SKM-1 (cell line): ENCODE measurements at regions not wholly inside any gene's neighbourhood (a gene's known extent, or its start where the extent isn't known, plus 50 kb on each side); places are given as distances from the start of the nearest gene placed in this dataset.

Source experiments
- DNase-seq: peaks from one replicate; lab custom pipeline; 2025; ENCODE audit not compliant: unreplicated experiment; lab: John Stamatoyannopoulos, UW

DNA sequence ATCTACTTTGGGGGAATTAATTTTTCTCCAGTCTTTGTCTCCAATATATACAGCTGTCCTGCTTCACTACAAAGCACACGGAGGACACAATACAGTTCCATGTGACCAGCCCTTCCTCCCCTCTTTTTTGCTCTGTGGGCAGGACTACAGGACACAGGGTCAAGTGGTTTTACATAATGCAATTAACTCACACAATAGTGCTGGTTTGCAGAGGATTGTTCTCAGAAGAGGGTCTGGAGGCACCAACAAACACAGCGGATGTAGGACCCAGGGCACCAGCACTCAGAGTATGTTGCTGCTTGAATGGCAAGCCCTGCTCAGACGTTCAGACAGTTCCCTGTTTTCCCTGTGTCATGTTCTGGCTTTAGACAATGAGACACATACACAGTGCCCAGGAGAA is 52.0 kb upstream of the NPTX2 start:
- DNase-seq: no peak

DNA sequence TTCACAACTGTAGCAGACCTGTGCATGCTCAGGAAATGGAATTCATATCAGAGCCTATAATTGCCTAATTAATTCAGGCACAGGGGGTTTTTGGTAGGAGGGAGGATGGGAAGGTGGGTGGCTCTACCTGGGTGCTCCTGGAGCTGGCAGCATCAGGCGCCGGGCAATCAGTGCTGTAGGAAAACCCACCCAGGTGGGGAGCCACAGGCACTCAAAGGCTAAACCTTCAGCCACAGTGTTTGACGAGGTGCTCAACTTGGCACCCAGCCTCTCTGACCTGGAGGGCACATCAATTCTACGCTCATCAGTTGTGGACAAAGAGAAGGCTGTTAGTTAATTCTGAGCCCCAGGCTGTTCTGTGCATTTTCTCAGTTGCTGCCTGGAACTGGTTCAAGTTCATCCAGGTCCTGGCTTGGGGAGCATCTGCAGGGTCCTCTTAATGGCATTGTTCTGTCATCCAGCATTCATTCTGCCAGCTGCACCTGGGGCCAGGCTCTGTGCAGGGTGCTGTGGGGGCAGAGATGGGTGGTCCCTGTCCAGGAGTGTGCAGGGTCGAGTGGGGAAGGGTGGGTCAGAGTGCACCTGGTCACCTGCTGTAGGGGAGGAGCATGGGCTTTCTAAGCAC is 54.1 kb upstream of the NPTX2 start:
- no peak for DNase-seq

DNA sequence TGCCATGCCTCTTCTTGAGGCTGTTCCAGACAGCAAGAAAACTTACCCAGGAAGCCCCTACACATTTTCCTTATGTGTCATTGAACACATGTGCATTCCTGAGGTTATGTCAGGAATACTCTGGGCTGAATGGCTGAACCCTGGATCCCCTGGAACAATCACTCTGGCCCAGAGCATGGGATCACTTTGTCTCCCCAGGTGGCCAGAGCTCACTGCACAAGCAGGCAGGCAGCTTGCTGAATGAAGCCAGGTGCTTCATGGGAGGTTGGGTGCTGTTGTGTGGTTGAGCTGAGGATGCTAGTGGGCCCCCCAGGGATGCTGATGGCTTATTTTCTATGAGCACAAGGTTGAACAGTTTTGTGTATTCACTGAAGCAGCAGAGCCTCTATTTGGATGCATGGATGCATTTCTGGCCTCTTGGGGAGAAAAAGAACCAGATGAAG is 54.7 kb upstream of the NPTX2 start:
- DNase-seq: no peak

DNA sequence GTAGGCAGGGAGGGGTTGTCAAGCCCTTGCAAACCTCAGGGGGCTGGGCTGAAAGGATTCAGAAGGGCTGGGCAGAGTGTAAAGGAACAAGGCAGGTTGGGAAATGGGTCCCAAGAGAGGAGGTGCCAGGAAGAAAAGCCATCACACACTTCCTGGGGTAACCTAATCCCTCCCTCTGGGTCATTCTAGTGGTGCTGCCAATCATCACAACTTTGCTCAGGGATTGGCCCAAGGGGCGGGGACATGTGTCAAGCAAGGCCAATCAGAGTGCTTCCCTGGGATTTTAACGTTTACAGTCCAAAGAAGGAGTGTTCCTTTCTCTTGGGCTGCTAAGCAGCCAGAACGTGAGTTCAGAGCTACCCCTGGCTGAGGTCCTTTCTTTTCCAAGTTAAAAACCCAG is 57.1 kb upstream of the NPTX2 start:
- DNase-seq: no peak

DNA sequence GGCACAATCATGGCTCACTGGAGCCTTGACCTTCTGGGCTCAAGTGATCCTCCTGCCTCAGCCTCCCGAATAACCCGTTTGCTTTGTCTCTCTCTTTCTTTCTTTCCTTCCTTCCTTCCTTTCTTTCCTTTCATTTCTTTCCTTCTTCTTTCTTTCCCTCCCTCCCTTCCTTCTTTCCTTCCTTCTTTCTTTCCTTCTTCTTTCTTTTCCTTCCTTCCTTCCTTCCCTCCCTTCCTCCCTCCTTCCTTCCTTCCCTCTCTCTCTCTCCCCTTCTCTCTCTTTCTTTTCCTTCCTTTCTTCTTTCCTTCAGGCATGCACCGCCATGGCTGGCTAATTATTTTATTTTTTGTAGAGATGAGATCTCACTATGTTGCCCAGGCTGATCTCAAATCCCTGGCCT is 57.9 kb upstream of the NPTX2 start:
- DNase-seq: no peak

DNA sequence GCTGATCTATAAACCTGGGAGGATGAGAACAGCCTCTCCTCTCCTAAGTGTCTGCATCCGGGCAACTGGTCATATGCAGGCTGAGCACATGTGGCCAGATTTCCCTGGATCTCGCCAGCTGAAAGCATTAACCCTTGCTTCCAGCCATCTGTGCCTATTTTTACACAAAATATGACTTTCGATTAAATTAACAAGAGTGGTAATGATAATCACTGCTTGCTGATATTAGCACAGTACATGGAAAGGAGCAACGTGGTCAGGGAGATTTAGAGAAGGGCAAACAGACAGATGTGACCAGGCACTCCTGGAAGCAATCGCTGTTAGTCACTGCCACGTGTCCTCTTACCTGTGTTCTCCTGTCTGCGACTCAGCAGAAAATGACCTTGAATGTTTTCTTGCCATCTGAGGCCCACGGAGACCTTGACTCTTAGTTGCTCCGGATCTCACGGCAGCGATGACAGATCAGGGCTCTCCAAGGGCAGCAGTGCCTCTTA is 59.5 kb upstream of the NPTX2 start:
- no peak for DNase-seq

DNA sequence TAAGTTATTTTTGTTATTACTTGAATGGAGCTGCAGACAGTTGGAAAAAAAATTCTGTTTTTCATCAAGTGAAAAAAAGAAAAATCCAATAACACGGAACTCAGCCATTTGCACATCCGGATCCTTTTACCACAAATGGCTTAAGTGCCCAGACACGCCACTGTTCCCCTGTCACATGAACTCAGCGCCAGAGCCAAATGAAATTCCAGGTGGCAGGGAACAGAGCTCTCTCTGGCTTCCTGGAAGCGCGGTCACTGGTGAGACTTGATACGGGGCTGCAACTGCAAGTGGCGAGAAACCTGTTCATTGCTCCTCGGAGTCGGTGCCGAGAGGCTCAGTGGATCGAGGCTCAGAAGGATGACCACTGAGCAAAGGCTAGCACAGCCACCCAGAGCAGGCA is 60.8 kb upstream of the NPTX2 start:
- DNase-seq: no peak

DNA sequence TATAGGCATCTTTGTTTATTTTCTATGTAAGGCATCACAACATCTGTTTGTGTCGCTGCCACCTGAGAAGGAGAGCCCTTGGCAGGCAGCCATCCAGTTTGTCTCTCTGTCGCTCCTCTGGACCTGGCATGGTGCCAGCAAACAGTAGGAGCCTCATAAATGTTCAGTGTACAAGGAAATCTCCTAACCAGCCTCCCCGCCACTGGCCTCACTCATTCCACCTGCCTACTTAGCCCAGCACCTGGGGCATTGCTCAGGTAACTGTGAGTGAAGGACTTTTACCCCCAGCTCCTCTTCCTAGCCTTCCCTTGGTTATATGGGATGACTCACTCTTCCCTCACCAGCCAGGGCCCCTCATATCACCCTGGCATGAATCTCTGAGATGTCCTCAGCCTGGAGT is 61.7 kb upstream of the NPTX2 start:
- no peak for DNase-seq

DNA sequence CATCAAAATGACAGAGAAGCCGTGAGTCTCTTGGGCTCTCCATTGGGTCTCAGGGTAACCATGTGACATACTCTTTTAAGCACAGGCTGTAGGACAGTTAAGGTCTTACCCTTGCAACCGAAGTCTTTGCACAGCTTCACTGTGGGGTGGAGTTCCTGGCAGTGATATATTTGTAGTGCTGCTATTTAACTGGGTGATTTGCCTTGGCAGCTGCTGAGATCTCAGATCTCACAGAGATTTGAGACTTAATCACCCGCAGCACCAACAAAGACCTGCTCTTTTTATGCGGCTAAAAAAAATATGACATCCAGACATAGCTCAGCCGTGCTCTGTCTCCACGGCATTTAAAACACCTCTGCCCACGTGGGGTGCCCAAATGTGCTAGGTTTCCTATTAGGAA is 63.4 kb upstream of the NPTX2 start:
- DNase-seq: no peak

DNA sequence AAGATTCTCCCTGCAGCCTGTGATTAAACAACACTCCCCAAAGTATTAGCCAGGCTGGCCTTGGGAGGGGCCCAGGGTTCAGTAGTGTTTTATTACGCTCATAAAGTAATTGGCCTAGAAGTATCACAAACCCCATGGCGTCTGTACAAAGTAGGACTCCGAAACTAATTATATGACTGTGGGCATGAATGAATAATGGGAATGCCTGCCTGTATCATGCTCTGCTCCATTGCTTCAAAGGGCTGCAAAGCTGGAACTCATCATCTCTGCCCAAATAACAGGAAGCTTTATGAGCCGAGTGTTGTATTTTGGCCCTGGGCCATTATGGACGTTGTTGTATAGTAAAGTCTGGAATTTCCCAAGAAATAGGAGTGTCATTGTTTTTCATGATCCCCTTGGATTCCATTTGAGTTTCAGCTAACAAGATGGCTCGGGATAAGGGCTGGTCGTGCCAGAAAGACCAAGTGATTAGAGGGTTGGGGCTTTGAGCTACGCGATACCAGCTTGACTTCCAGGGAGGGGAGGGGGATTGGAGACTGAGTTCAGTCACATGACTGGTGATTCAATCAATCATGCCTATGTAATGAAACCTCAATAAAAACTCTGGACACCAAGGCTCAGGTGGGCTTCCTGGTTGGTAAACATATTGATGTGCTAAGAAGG is 65.3 kb upstream of the NPTX2 start:
- DNase-seq: no peak

DNA sequence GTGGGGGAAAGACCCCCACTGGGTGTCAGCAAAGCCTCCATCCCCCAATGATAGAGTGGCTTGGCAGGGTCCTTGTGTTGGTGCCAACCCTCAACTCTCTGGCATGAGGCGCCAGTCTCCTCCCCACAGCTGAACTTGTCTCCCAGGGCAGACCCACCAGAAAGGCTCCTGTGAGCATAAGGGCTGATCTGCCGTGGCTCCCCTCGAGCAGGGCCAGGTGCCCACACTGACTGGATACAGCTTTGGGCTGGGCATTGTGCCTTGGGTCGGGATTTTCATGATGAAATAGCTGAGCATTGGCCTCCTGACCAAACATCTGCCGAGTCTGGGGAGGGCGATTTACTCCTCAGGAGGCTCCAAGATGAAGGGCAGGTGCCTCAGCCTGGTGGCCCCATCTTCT is 68.1 kb upstream of the NPTX2 start:
- DNase-seq: no peak

DNA sequence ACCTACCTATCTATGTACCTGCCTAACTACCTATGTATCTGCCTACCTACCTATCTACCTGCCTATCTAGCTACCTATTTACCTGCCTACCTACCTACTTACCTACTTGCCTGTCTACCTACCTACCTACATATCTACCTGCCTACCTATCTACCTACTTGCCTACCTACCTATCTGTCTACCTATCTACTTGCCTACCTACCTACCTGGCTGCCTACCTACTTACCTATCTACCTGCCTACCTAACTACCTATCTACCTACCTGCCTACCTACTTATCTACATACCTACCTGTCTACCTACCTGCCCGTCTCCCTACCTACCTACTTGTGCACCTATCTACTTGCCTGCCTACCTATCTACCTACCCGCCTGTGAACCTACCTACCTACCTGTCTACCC is 68.7 kb upstream of the NPTX2 start:
- DNase-seq: no peak

DNA sequence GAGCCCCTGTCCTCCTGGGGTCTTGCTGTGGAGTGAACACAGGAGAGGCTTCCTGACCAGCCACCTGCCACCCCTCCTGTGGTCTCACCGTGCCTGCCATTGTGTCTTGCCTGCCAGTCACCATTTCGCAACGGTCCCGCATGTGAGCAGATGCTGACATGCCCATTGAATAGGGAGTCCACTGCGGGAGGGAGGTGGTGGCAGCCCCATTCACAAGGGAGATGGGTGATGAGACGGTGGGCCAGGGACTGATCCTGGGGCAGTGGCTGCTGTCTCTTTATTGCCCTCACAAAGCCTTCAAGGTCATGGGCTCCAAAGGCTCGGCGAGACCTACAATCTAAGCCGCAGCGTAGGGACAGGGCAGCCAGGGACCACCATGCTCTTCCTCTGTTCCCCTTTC is 76.0 kb upstream of the NPTX2 start:
- no peak for DNase-seq

DNA sequence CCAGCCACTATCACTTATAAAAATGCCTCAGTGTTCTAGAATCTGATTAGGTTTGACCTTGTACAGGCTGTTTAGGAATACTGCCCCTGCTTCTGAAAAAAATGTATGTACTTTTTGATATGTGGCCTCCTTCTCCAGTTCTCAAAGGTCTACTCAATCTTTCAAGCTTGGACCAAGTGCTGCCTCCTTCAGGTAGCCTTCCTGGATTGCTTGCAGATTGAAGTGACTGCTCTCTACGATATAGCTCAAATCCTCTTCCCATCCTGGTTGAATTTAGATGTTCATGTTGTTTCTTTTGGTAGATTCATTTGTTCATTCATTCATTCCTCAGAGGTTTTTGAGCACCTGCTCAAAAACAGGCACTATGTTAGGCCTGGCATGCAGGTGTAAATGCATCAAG is 77.2 kb upstream of the NPTX2 start:
- no peak for DNase-seq

DNA sequence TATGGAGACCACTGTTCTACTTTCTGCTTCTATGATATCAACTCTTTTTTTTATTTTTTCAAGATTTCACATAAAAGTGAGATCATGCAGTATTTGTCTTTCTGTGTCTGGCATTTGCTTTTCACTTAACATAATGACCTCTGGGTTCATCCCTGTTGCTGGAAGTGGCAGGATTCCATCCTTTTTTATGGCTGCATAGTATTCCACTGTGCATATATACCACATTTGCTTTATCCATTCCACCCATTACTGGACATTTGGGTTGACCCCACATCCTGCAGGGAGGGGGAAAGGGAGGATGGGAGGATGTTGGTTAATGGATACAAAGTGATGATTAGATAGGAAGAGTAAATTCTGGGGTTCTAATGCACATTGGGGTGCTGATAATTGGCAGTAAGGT is 80.3 kb upstream of the NPTX2 start:
- no peak for DNase-seq

DNA sequence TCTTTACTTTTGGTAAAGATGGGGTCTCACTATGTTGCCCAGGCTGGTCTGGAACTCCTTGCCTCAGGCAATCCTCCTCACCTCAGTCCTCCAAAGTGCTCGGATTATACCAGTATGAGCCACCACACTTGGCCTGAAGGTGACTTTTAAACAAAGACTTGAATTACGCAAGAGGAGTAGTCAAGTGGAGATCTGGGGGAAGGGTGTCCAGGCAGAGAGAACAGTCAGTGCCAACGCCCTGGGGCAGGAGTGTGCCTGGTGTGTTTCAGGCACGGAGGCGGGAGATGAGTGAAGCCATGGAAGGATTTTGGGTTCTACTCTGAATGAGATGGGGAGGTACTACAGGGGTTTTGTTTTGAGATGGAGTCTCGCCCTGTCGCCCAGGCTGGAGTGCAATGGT is 82.6 kb upstream of the NPTX2 start:
- no peak for DNase-seq

DNA sequence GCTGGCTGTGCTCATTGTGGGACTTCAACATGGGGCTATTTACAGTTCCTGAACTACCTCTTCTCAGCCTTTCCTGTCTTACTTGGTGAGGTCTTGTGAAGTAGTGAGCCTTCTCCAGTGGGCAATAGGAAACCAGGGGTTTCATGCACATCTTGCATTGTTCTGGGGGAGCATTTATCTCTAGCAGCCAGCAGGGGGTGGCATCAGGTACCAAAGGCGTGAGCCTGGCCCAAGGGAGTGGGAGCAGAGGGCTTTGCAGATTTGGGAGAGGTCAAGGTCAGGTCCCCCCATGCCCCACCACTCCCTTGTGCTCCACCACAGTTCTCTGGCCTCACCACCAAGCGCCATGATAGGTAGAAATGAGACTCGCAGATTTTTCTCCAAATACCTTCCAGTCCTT is 85.4 kb upstream of the NPTX2 start:
- no peak for DNase-seq

DNA sequence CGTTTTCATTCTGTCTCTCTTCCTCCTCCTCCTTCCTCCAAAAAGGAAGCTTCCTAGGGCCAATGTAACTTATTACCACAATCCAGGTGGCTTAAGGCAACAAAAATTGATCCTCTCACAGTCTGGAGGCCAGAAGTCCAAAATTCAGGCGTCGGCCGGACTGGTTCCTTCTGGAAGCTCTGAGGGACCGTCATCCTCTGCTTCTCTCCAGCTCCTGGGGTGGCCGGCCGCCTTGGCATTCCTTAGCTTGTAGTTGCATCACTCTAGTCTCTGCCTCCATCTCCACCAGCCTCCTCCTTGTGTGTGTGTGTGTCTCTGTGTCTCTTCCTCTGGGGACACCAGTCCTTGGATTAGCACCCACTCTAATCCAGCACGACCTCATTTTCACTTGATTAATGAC is 89.0 kb upstream of the NPTX2 start:
- DNase-seq: no peak

DNA sequence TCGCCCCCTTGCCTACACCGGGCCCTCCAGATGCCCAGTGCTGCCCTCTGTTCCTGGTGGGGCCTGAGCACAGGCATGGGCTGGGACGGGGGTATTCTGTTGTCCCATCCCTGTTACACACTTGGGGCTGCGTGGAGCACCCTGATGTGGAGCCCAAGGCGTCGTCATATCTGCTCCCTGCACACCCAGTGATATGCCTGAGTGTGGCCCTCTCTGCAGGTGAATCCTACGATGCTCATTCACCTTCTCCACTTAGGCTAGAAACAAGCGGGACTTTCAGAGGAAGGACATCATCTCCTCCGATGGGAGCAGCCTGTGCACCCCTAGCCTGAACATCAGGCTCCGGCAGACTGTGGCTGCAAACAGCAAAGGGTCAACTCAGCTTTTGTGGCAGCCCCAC is 91.0 kb upstream of the NPTX2 start:
- no peak for DNase-seq

DNA sequence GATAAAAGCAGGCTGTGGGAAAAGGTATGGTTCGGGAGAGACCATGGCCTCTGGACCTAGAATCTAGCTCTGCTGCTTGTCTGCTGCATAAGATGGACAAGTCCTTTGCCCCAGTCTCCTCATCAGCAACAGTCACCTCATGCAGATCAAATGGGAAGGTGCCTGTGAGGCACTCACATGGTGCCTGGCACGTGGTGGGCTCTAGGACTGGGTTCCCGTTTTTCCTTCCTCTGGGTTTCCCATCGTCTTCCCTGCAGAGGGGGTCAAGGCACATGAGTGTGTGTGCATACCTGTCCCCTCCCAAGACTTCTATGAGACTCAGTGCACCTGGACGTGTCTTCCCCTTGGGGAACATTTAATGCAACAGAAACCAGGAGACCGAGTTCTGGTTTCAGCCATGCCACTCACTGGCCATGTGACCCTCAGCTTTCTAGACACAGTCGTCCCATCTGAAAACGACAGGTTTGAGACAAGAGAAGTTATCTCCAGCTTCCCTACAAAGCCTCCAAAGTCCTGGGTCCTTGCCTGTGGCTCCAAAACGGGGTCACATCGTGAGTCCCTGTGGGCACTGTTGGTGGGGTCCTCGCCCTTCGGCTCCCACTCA is 95.9 kb upstream of the NPTX2 start:
- no peak for DNase-seq

DNA sequence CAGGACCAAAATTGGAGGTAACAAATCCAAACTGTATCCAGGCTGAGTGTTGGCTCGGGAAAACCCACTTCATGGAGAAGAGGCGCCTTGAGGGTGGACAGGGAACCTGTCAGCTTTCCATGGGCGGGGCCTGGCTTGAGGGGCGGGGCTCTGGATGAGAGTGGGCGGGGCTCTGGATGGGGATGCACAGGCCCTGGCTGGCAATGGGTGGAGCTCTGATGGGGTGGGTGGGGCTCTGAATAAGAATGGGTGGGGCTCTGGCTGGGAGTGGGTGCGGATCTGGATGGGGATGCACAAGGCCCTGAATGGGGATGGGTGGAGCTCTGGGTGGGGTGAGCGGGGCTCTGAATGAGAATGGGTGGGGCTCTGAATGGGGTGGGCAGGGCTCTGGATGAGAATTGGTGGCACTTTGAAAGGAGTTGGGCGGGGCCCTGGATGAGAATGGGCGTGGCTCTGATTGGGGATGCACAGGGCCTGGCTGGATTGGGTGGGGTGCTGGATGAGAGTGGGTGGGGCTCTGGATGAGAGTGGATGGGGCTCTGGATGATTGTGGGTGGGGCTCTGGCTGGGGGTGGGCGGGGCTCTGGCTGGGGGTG is 96.6 kb upstream of the NPTX2 start:
- no peak for DNase-seq
